T-helper 17 cell (primary cell): ENCODE measurements at regions not wholly inside any gene's neighbourhood (a gene's known extent, or its start where the extent isn't known, plus 50 kb on each side); places are given as distances from the start of the nearest gene placed in this dataset.
"Not testable (repeated sequence)": the region's sequence is repeated elsewhere in the genome, so short reads cannot be mapped to it uniquely, and the experiment has no call there.

Experiments used
- ATAC-seq: fragments of 150-1000 bp; cut with Tn5 transposase; 2 replicates; pipeline ENCODE4 v1.10.0; 2021; ENCODE audit warnings: mild to moderate bottlenecking, moderate library complexity
- DNase-seq, 3 donors: peaks; one replicate each; pipeline versions ENCODE4 v3.0.0 to v3.0.0-alpha.2; 2020 to 2021
- H3K9me3 ChIP-seq: one replicate; pipeline ENCODE4 v1.7.0; 2013; ENCODE audit warnings: low read length, mild to moderate bottlenecking; ENCODE audit not compliant: control insufficient read depth, poor library complexity, severe bottlenecking
- H3K27ac Mint-ChIP-seq: one replicate; pipeline ENCODE4 v1.8.0; 2022; ENCODE audit warnings: mild to moderate bottlenecking, moderate library complexity, mixed read lengths
- H3K27me3 Mint-ChIP-seq: one replicate; pipeline ENCODE4 v1.8.0; 2022; ENCODE audit warnings: mixed read lengths
- H3K36me3 Mint-ChIP-seq: one replicate; pipeline ENCODE4 v1.8.0; 2022; ENCODE audit warnings: low read depth, mixed read lengths
- H3K4me1 Mint-ChIP-seq: one replicate; pipeline ENCODE4 v1.8.0; 2022; ENCODE audit warnings: mild to moderate bottlenecking, mixed read lengths
- H3K4me3 Mint-ChIP-seq: one replicate; pipeline ENCODE4 v1.8.0; 2022; ENCODE audit warnings: mild to moderate bottlenecking, moderate library complexity, mixed read lengths

DNA sequence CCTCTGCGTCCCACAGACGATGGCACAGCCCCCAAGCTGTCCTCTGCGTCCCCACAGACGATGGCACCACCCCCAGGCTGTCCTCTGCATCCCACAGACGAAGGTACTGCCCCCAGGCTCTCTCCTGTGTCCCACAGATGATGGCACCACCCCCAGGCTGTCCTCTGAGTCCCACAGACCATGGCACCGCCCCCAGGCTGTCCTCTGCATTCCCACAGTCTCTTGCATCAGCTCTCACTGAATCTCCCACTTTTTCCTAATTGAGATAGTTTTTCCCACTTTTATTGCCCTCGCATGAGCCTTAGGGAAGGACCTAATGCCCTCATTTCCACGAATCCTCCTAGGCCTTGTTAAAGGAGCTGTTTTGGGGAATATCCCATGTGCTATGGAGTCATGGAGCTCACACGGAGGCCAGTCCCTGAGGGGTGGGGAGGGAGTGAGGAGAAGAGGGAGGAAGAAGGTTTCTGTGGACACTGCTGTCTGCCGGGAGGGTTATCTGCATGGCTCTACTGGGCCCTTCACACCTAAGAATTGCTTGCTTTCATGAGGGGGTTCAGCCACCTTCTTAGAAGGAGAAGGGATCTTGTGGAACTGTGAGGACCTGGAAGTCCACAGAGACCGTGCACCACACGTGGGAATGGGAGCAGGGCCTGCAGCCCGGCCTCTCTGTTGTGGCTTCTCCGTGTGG, 58.2 kb upstream of the PTCH1 start:
- Mint-ChIP-seq H3K4me3 (no peak overlapping the region), H3K27me3 (peaks cover 55% of the 10 kb centered on the region), H3K27ac (no peak overlapping the region), H3K4me1 (no peaks in the 10 kb centered on the region), H3K36me3 (peaks cover 2% of the 10 kb centered on the region)
- ATAC-seq (no peak), DNase-seq (no peak)
- H3K9me3 ChIP-seq, result no peaks in the 10 kb centered on the region

DNA sequence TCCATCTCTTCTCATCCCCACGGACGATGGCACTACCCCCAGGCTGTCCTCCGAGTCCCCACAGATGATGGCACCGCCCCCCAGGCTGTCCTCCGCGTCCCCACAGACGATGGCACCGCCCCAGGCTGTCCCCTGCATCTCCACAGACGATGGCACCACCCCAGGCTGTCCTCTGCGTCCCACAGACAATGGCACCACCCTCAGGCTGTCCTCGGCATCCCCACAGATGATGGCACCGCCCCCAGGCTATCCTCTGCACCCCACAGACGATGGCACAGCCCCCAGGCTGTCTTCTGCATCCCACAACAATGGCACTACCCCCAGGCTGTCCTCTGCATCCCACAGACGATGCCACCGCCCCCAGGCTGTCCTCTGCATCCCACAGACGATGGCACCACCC, 57.4 kb upstream of the PTCH1 start:
- Mint-ChIP-seq H3K4me3 (no peak overlapping the region), H3K36me3 (peaks cover 2% of the 10 kb centered on the region), H3K27me3 (peaks cover 52% of the 10 kb centered on the region), H3K4me1 (no peaks in the 10 kb centered on the region), H3K27ac (no peak overlapping the region)
- DNase-seq (no peak), ATAC-seq (no peak)
- H3K9me3 ChIP-seq, result no peaks in the 10 kb centered on the region

DNA sequence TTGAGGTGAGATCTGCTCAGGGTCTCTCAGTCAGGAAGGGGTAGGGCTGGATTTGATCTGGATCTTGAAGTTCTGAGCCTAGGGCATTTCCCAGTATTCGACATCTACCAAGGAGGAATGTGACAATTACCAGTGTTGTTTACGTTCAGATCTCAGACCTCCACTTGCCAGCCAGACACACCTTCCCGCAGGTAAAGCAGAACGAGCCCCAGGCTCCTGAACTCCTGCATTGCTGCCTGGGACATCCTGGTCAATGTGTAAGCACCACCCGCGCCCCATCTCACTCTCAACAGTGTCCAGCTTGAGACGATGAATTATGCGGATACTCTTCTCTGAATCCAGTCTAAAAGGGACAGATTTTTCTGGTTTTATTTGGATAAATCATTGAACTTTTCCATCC, 56.7 kb upstream of the PTCH1 start:
- no peak overlapping the region for H3K4me3 Mint-ChIP-seq
- H3K36me3 Mint-ChIP-seq, result peaks cover 2% of the 10 kb centered on the region
- ATAC-seq (no peak), DNase-seq (no peak)
- H3K27ac Mint-ChIP-seq, result no peak overlapping the region
- peaks cover 47% of the 10 kb centered on the region for H3K27me3 Mint-ChIP-seq
- no peaks in the 10 kb centered on the region for H3K4me1 Mint-ChIP-seq
- no peaks in the 10 kb centered on the region for H3K9me3 ChIP-seq

DNA sequence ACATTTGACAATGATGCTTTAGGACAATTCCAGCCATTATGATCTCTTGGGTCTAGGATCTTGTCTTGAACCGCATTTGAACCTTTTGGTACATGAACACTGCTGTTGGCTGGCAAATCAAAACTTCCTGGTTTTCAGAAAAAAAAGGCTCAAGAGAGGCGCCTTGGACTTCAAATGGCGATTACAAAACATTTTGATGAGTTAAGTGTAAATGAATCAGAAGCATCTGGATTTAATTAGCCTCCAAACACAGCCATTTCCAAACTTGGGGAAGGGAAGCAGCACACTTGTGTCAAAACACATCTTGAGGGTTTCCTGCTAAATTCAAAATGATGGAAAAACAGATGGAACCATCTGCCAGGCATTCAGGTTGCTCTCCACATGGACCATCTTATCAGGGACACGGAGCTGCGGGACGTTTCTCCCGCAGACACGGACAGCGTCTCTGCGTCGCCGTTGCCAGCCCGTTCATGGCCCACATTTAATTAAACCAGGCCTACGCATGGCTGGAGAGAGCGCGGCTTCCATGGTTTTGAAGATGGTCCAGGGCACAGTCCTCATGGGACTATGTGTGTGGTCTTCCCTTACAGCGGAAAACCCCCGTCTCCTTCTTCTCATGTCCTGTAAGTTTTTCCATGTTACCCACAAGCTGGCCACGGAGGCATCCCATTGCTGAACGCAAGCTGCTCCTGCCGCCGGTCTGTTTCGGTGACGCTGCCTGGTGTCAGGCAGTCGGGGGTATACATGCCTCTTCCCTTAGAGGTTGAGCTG, 55.8 kb upstream of the PTCH1 start:
- peaks cover 43% of the 10 kb centered on the region for H3K27me3 Mint-ChIP-seq
- H3K4me1 Mint-ChIP-seq, result no peaks in the 10 kb centered on the region
- H3K9me3 ChIP-seq, result no peaks in the 10 kb centered on the region
- DNase-seq (no peak), ATAC-seq (no peak)
- H3K4me3 Mint-ChIP-seq, result no peak overlapping the region
- H3K27ac Mint-ChIP-seq, result no peak overlapping the region
- peaks cover 2% of the 10 kb centered on the region for H3K36me3 Mint-ChIP-seq

DNA sequence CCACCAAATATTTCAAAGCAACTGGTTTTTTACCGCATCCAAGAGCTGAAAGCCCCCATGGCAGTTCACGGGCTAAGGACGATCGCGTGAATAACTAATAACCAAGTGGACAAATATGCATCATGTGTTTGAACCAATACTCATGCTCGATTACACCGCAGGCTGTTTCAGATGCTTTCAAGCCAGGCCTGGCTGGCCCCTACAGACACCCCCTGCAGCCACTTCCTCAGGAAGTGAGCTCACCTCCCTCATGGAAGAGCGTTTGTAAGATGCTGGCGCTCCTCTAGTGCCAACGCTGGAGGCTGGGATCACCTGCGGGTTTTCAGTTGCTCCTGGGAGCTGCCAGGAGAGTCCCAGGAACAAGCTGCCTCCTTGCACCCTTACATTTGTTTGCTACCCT, 53.9 kb upstream of the PTCH1 start:
- H3K9me3 ChIP-seq, result no peaks in the 10 kb centered on the region
- Mint-ChIP-seq H3K27ac (no peak overlapping the region), H3K4me1 (no peaks in the 10 kb centered on the region), H3K36me3 (no peaks in the 10 kb centered on the region), H3K27me3 (peaks cover 27% of the 10 kb centered on the region), H3K4me3 (no peak overlapping the region)
- DNase-seq (no peak), ATAC-seq (no peak)

DNA sequence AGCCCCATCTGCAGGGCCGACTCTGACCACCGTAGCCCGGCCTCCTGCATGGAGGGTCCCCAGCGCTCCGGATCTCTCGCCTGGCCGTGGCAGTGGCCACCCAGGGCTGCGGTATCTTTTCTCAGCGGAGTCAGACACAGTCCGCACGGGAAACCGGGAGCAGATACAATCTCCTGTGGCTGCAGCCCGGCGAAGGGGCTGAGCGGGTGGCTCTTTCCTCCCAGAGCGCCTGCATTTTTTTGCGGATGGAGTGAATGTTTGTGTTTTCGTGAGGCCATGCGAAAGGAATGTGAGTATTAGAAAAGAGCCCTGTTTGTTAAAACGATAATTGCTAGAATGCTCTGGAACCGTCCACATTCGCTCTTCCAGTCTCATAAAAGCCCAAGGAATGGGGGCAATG, 53.4 kb upstream of the PTCH1 start:
- DNase-seq (no peak), ATAC-seq (no peak)
- Mint-ChIP-seq H3K4me1 (no peaks in the 10 kb centered on the region), H3K4me3 (no peak overlapping the region), H3K36me3 (no peaks in the 10 kb centered on the region), H3K27ac (no peak overlapping the region), H3K27me3 (peaks cover 25% of the 10 kb centered on the region)
- no peaks in the 10 kb centered on the region for H3K9me3 ChIP-seq

DNA sequence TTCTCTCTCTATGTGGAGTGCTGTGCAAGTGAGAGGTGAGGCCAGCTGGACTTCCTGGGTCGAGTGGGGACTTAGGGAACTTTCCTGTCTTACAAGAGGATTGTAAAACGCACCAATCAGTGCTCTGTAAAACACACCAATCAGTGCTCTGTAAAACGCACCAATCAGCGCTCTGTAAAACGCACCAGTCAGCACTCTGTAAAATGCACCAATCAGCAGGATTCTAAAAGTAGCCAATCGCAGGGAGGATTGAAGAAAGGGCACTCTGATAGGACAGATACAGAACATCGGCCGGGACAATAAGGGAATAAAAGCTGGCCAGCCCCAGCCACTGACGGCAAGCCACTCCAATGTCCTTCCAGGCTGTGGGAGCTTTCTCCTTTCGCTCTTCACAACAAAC, 52.0 kb upstream of the PTCH1 start:
- H3K4me1 Mint-ChIP-seq, H3K27ac Mint-ChIP-seq, H3K4me3 Mint-ChIP-seq, H3K9me3 ChIP-seq, H3K36me3 Mint-ChIP-seq, ATAC-seq, DNase-seq: not testable (repeated sequence)
- peaks cover 30% of the 10 kb centered on the region for H3K27me3 Mint-ChIP-seq
